A673 (cell line): ENCODE measurements at regions not wholly inside any gene's neighbourhood (a gene's known extent, or its start where the extent isn't known, plus 50 kb on each side); places are given as distances from the start of the nearest gene placed in this dataset.

Source experiments
- EZH2 ChIP-seq: fragments of 200-600 bp; sonication (generic); IDR thresholded peaks from 2 replicates; pipeline ENCODE4 v1.6.1; 2017; ENCODE audit warnings: borderline replicate concordance, low read depth, mild to moderate bottlenecking, mixed read lengths, antibody characterized with exemption, low read length; ENCODE audit not compliant: poor library complexity, severe bottlenecking
- TF ChIP-seq, protein P1 (sequence below): fragments of 300-800, 200-600 bp; sonication (generic); conservative IDR thresholded peaks from 2 replicates; pipeline ENCODE4 v1.5.1; 2017; ENCODE audit warnings: low read depth, mild to moderate bottlenecking, antibody characterized with exemption, low read length, moderate library complexity, mixed read lengths

DNA sequence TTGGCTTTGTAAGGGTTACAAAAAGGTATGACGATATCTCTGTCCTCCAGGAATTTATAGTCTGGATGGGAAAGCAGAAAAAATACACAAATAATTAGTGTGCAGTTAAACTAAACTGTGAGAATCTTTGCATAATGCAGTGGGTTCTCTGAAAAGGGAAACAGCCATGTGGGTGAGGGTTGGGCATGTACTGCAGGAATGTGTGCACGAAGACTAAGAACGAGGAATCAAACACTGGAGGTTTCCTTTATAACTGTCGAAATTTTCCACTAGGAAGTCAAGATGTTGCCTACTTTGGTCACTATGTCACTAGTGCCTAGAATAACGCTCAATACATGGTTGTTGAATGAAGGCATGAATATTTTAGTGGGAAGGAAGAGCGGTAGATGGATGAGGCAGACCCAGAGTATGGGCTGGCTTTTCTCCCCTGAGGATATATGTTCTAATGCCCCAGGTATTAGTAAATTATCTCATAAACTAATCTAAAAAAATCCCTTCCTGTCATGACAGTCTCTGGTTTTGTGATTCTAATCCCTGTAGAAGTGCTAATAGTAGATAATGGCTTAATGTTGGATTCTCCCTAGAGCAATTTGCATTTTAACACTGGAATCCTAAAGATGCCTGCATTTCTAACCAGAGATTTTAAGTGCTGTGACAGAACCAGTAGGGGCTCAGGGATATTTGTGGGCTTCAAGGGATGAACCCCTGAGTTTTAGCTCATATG lies 227.3 kb downstream of the NMUR2 start:
- TF ChIP-seq, protein P1, sequence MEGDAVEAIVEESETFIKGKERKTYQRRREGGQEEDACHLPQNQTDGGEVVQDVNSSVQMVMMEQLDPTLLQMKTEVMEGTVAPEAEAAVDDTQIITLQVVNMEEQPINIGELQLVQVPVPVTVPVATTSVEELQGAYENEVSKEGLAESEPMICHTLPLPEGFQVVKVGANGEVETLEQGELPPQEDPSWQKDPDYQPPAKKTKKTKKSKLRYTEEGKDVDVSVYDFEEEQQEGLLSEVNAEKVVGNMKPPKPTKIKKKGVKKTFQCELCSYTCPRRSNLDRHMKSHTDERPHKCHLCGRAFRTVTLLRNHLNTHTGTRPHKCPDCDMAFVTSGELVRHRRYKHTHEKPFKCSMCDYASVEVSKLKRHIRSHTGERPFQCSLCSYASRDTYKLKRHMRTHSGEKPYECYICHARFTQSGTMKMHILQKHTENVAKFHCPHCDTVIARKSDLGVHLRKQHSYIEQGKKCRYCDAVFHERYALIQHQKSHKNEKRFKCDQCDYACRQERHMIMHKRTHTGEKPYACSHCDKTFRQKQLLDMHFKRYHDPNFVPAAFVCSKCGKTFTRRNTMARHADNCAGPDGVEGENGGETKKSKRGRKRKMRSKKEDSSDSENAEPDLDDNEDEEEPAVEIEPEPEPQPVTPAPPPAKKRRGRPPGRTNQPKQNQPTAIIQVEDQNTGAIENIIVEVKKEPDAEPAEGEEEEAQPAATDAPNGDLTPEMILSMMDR, result no peak
- TF ChIP-seq EZH2, result no peak
